ENCODE measurements at regions not wholly inside any gene's neighbourhood (a gene's known extent, or its start where the extent isn't known, plus 50 kb on each side); places are given as distances from the start of the nearest gene placed in this dataset.

DNA sequence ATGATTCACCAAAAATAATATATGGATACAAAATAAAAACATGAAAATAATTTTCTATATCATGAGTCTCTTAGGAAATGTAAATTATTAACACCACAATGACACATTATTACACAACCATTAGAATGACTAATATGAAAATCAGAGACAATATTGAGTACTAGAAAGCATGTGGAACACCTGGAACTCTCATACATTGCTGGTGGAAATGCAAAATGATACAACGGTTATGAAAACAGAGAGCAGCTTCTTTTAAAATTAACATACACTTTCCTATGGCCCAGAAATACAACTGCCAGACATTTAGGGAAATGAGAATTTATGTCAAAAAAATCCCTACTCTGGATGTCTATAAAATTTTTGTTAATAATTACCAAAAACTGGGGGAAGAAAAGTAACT lies 853.3 kb upstream of the MAN1A1 start:
- H3K27me3 ChIP-seq (ENCODE audit: control insufficient read depth, insufficient read depth, low read length): no peaks in the 10 kb centered on the region
- no peak for DNase-seq (ENCODE audit: low read depth, low spot score)
- no peak overlapping the region for H3K27ac ChIP-seq (ENCODE audit: low read length)
- no peak for ATAC-seq
- no peaks in the 10 kb centered on the region for H3K4me1 ChIP-seq (ENCODE audit: control insufficient read depth, insufficient read depth, low read length)
- H3K4me3 ChIP-seq (ENCODE audit: low read depth in 2 of 2, low read length in 2 of 2): no peak overlapping the region
- TF ChIP-seq REST (IDR thresholded peaks at IDR 0.05; ENCODE audit: insufficient read depth in 1 of 2, low read depth in 2 of 2, low read length in 1 of 2) (no peak), POLR2AphosphoS5 (IDR thresholded peaks at IDR 0.05; ENCODE audit: low read depth, low read length) (no peak), TCF7L2 (IDR thresholded peaks at IDR 0.05; ENCODE audit: low read depth, low read length) (no peak), SIN3A (IDR thresholded peaks at IDR 0.05; ENCODE audit: borderline replicate concordance, insufficient read depth, low read depth, low read length) (no peak)
- TF ChIP-seq, protein P1, sequence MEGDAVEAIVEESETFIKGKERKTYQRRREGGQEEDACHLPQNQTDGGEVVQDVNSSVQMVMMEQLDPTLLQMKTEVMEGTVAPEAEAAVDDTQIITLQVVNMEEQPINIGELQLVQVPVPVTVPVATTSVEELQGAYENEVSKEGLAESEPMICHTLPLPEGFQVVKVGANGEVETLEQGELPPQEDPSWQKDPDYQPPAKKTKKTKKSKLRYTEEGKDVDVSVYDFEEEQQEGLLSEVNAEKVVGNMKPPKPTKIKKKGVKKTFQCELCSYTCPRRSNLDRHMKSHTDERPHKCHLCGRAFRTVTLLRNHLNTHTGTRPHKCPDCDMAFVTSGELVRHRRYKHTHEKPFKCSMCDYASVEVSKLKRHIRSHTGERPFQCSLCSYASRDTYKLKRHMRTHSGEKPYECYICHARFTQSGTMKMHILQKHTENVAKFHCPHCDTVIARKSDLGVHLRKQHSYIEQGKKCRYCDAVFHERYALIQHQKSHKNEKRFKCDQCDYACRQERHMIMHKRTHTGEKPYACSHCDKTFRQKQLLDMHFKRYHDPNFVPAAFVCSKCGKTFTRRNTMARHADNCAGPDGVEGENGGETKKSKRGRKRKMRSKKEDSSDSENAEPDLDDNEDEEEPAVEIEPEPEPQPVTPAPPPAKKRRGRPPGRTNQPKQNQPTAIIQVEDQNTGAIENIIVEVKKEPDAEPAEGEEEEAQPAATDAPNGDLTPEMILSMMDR (IDR thresholded peaks at IDR 0.05): no peak
- no TSS peak for BruUV-seq (replicated peaks)
- ChIA-PET POLR2A (no interaction called here), CTCF (no interaction called here)
- H3K36me3 ChIP-seq (ENCODE audit: control insufficient read depth, insufficient read depth, low read length): no peaks in the 10 kb centered on the region
- H3K9me3 ChIP-seq (ENCODE audit: control insufficient read depth, insufficient read depth, low read depth, low read length): no peaks in the 10 kb centered on the region; the same call in 1 of the 2 replicates
- intact Hi-C loops (cut with micrococcal nuclease; ENCODE audit: unreplicated experiment) (no loop called here), in situ Hi-C loops (cut with HindIII; ENCODE audit: low pct_unique_long_range_greater_than_20kb, low sequenced_read_pairs) (no loop called here)

DNA sequence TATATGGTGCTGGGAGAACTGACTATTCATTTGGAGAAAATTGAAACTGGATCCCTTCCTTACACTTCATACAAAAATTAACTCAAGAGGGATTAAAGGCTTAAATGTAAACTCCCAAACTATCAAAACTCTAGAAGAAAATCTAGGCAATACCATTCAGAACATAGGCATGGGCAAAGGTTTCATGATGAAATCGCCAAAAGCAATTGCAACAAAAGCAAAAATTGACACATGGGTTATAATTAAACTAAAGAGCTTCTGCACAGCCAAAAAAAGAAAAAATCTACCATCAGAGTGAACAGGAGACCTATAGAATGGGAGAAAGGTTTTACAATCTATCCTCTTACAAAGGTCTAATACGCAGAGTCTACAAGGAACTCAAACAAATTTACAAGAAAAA lies 851.3 kb upstream of the MAN1A1 start:
- Histone ChIP-seq H3K4me1 (ENCODE audit: control insufficient read depth, insufficient read depth, low read length) (no peaks in the 10 kb centered on the region), H3K36me3 (ENCODE audit: control insufficient read depth, insufficient read depth, low read length) (no peaks in the 10 kb centered on the region), H3K27ac (ENCODE audit: low read length) (no peak overlapping the region), H3K27me3 (ENCODE audit: control insufficient read depth, insufficient read depth, low read length) (no peaks in the 10 kb centered on the region), H3K9me3 (ENCODE audit: control insufficient read depth, insufficient read depth, low read depth, low read length) (no peaks in the 10 kb centered on the region; the same call in 1 of the 2 replicates), H3K4me3 (ENCODE audit: low read depth in 2 of 2, low read length in 2 of 2) (no peak overlapping the region)
- in situ Hi-C loops (cut with HindIII; ENCODE audit: low pct_unique_long_range_greater_than_20kb, low sequenced_read_pairs): no loop called here
- DNase-seq (ENCODE audit: low read depth, low spot score): no peak
- no peak for TF ChIP-seq SIN3A (IDR thresholded peaks at IDR 0.05; ENCODE audit: borderline replicate concordance, insufficient read depth, low read depth, low read length)
- TF ChIP-seq, protein P1 (IDR thresholded peaks at IDR 0.05): no peak
- no peak for TF ChIP-seq POLR2AphosphoS5 (IDR thresholded peaks at IDR 0.05; ENCODE audit: low read depth, low read length)
- TF ChIP-seq TCF7L2 (IDR thresholded peaks at IDR 0.05; ENCODE audit: low read depth, low read length): no peak
- no peak for TF ChIP-seq REST (IDR thresholded peaks at IDR 0.05; ENCODE audit: insufficient read depth in 1 of 2, low read depth in 2 of 2, low read length in 1 of 2)
- ChIA-PET POLR2A (no interaction called here), CTCF (no interaction called here)
- ATAC-seq: no peak
- intact Hi-C loops (cut with micrococcal nuclease; ENCODE audit: unreplicated experiment): no loop called here
- BruUV-seq (replicated peaks): no TSS peak
